RWPE1 (cell line): ENCODE measurements at regions not wholly inside any gene's neighbourhood (a gene's known extent, or its start where the extent isn't known, plus 50 kb on each side); places are given as distances from the start of the nearest gene placed in this dataset.

ENCODE experiments used
- CTCF ChIA-PET: fragments of 350-600 bp; sonication (Branson Sonifier 250); formaldehyde crosslinking; extraction: SDS; loops from one replicate; lab custom pipeline; 2021; lab: Yijun Ruan, JAX
- POLR2A ChIA-PET: fragments of 400-600 bp; formaldehyde crosslinking; extraction: SDS; loops from one replicate; lab custom pipeline; 2020; ENCODE audit warnings: antibody characterized with exemption; ENCODE audit not compliant: low non-redundant PET; lab: Yijun Ruan, JAX
- DNase-seq: peaks from one replicate; pipeline ENCODE4 v3.0.0; 2012; ENCODE audit warnings: low spot score
- H3K27ac ChIP-seq: fragments of 450-650 bp; 2 replicates; pipeline ENCODE4 v1.5.1; 2017
- CTCF ChIP-seq: fragments of 450-650 bp; conservative IDR thresholded peaks from 2 replicates; pipeline ENCODE4 v1.5.1; 2017; ENCODE audit warnings: low read depth, mild to moderate bottlenecking

DNA sequence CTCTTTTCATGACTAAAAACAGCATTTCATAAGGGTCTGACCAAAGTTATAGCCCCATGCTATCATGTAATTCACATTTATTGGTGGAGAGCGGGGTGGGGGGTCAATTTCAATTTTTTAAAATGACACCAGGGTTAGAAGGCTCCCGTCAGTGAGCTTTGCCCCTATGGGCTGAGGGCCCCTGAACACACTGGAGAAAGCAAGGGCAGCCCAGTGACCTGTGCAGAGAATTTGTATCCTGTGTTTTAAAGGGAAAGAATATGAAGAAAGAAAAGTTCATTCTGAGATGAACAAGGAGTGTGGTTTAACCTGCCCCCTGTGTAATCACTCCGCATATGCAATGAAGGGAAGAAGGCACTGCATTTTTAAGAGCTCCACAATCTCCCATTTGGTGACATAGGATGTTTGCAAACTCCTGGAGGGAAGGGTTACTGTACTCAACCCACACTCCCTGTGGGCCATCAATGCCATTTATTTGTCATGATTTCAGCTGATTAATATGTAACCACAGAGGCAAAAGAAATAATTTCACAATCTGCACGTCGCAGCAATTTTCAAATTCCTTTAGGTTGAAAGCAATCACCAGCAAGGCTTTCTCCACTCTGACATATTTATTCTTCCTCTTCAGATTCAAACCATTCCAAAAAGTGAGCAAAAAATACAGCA is 95.6 kb downstream of the ZNF281 start:
- ChIA-PET POLR2A (no interaction called here), CTCF (interaction anchor here (0.8 kb wide), 1 partner anchor 174 kb away, joined by 3 read pairs; no protein-coding TSS in a partner anchor)
- no peak for DNase-seq

DNA sequence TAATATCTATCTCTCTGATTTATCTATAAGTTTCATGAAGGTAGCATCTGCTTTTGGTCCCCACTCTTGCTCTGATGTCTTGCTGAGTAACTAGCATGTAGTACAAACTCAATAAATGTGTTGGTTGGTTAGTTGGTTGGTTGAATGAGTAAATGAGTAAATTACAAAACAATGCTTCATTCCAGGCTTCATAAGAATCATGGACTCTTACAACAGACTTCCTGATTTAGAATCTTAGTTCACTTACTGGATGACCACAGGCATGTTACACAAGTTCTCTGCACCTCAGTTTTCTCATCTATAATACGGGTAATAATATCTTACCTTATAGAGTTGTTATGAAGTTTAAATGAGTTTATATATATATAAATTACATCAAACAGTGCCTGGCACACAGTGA is 98.6 kb downstream of the ZNF281 start:
- POLR2A ChIA-PET = no interaction called here

More for the DNA sequence above, 95.6 kb downstream of the ZNF281 start:
- H3K27ac ChIP-seq = no peak overlapping the region
- TF ChIP-seq CTCF = no peak

GRCh38 chr1:200310824-200311223 is 99.0 kb downstream of the ZNF281 start:
- H3K27ac ChIP-seq = no peak overlapping the region
- no peak for DNase-seq
- POLR2A ChIA-PET = no interaction called here
- CTCF ChIA-PET = interaction anchor here (0.7 kb wide), 1 partner anchor 52 kb away, joined by 7 read pairs; no protein-coding TSS in a partner anchor
- TF ChIP-seq CTCF = no peak

More for the DNA sequence above, 98.6 kb downstream of the ZNF281 start:
- no peak for DNase-seq
- CTCF ChIA-PET = no interaction called here
- no peak overlapping the region for H3K27ac ChIP-seq
- no peak for TF ChIP-seq CTCF

DNA sequence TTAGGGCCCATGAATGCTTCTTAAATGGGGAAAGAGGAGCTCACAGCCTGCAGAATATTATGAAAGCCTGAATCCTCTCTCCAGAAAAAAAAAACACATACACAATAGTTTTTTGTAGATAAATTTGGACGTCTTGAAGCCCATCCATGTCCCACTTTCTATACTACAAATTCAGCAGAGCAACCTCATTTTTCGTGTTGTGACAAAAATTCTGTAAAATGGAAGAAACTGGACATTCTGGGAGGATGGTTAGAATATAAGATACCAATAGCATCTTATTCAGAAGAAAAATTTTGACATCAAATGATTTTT is 102.1 kb downstream of the ZNF281 start:
- TF ChIP-seq CTCF = peak; percentile 49
- ChIA-PET CTCF (interaction anchor here (0.5 to 2.5 kb wide), 13 partner anchors 11 to 436 kb away, joined by 3 to 7 read pairs (median 4); no protein-coding TSS in a partner anchor), POLR2A (no interaction called here)
- no peak overlapping the region for H3K27ac ChIP-seq
- DNase-seq = no peak

- peak; percentile 79 for DNase-seq
- peak; percentile 89 for TF ChIP-seq CTCF
- ChIA-PET CTCF (interaction anchor here (0.5 to 2.5 kb wide), 19 partner anchors 10 to 1499 kb away, joined by 3 to 7 read pairs (median 3); no protein-coding TSS in a partner anchor), POLR2A (no interaction called here)
- no peak overlapping the region for H3K27ac ChIP-seq
These were observed 102.7 kb downstream of the ZNF281 start for GRCh38 chr1:200306944-200307754.

GRCh38 chr1:200305806-200306205 is 104.0 kb downstream of the ZNF281 start:
- no peak for DNase-seq
- POLR2A ChIA-PET = interaction anchor here (0.6 kb wide), 1 partner anchor 709 kb away, joined by 4 read pairs; no protein-coding TSS in a partner anchor
- TF ChIP-seq CTCF = no peak
- no peak overlapping the region for H3K27ac ChIP-seq
- CTCF ChIA-PET = interaction anchor here (1.2 to 2.5 kb wide), 2 partner anchors 9 to 165 kb away, joined by 3 to 6 read pairs; no protein-coding TSS in a partner anchor
